T1000 (cell line): ENCODE measurements at regions not wholly inside any gene's neighbourhood (a gene's known extent, or its start where the extent isn't known, plus 50 kb on each side); places are given as distances from the start of the nearest gene placed in this dataset.
A peak's percentile ranks its signal among the peaks of the same experiment; 100 is the strongest.
"Not testable (repeated sequence)": the region's sequence is repeated elsewhere in the genome, so short reads cannot be mapped to it uniquely, and the experiment has no call there.

Experiments
- DNase-seq: peaks from one replicate; lab custom pipeline; 2025; ENCODE audit warnings: mixed read lengths; lab: John Stamatoyannopoulos, UW

GRCh38 chr3:159875116-159875515 is 113.5 kb upstream of the IL12A start:
- no peak for DNase-seq

- no peak for DNase-seq
Observed at GRCh38 chr3:159877924-159878323, 110.7 kb upstream of the IL12A start.

- no peak for DNase-seq
Observed at GRCh38 chr3:159879146-159879545, 109.5 kb upstream of the IL12A start.

GRCh38 chr3:159879598-159879997 is 109.0 kb upstream of the IL12A start:
- DNase-seq = no peak

GRCh38 chr3:159881208-159881607 is 107.4 kb upstream of the IL12A start:
- DNase-seq = no peak

- DNase-seq = no peak
Observed at GRCh38 chr3:159881828-159882309, 106.8 kb upstream of the IL12A start.

- DNase-seq = no peak
Observed at GRCh38 chr3:159882367-159882766, 106.3 kb upstream of the IL12A start.

- DNase-seq = peak; percentile 13
Observed at GRCh38 chr3:159882790-159883779, 105.5 kb upstream of the IL12A start.

- no peak for DNase-seq
Observed at GRCh38 chr3:159884661-159885402, 103.8 kb upstream of the IL12A start.

GRCh38 chr3:159886050-159886449 is 102.6 kb upstream of the IL12A start:
- DNase-seq = no peak

- DNase-seq = not testable (repeated sequence)
Observed at GRCh38 chr3:159886530-159886929, 102.1 kb upstream of the IL12A start.

- no peak for DNase-seq
Observed at GRCh38 chr3:159887168-159887567, 101.5 kb upstream of the IL12A start.

GRCh38 chr3:159887911-159888310 is 100.7 kb upstream of the IL12A start:
- DNase-seq = no peak

GRCh38 chr3:159892171-159892795 is 96.4 kb upstream of the IL12A start:
- DNase-seq = no peak

- DNase-seq = no peak
Observed at GRCh38 chr3:159892801-159893200, 95.8 kb upstream of the IL12A start.

- no peak for DNase-seq
Observed at GRCh38 chr3:159894386-159894785, 94.2 kb upstream of the IL12A start.

GRCh38 chr3:159895430-159895829 is 93.2 kb upstream of the IL12A start:
- no peak for DNase-seq

GRCh38 chr3:159896543-159896942 is 92.1 kb upstream of the IL12A start:
- DNase-seq = no peak

- no peak for DNase-seq
Observed at GRCh38 chr3:159897331-159898075, 91.1 kb upstream of the IL12A start.

GRCh38 chr3:159898147-159898546 is 90.5 kb upstream of the IL12A start:
- DNase-seq = no peak

GRCh38 chr3:159899166-159899565 is 89.5 kb upstream of the IL12A start:
- no peak for DNase-seq
